ENCODE measurements at regions not wholly inside any gene's neighbourhood (a gene's known extent, or its start where the extent isn't known, plus 50 kb on each side); places are given as distances from the start of the nearest gene placed in this dataset.

- intact Hi-C loops (cut with DNase I; ENCODE audit: low total_unique reads), result no loop called here
- no peak for DNase-seq
- no peaks in the 10 kb centered on the region for H3K4me1 ChIP-seq
- TF ChIP-seq POLR2A (IDR thresholded peaks at IDR 0.05), result no peak
- no peak for TF ChIP-seq CTCF (IDR thresholded peaks at IDR 0.05)
- no peak overlapping the region for H3K27ac ChIP-seq
- no peaks in the 10 kb centered on the region for H3K27me3 ChIP-seq
- H3K36me3 ChIP-seq (ENCODE audit: low read depth, missing control alignments), result no peaks in the 10 kb centered on the region
- no peak overlapping the region for H3K4me3 ChIP-seq
- WGBS, 2 donors, result 76 to 86% methylated on average over 10 of the region's 10 CpGs
- no peaks in the 10 kb centered on the region for H3K9me3 ChIP-seq
These were observed 289.8 kb upstream of the KLF6 start for GRCh38 chr10:4074545-4075407.

DNA sequence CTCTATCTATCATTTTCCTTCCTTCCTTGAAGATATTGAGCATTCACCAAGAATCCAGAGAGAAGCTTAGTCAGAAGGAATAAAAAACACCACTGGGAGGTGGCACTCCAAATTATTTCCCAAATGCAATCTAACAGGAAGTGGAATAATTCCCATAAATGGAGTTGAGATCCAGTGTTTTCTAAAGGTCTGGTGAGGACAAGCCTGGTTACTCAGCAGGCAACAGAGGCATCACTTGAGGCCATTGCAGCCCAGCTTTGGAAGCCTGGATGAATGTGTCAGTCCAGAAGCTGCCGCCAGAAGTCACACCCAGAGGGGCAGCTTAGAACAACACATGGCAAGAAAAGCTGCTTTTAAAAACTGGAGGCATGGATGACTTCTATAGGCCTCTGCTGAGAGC, 288.9 kb upstream of the KLF6 start:
- H3K4me3 ChIP-seq, result no peak overlapping the region
- no peak overlapping the region for H3K27ac ChIP-seq
- WGBS, 2 donors, result 91 to 93% methylated on average over 1 of the region's 1 CpG
- intact Hi-C loops (cut with DNase I; ENCODE audit: low total_unique reads), result no loop called here
- no peaks in the 10 kb centered on the region for H3K9me3 ChIP-seq
- TF ChIP-seq CTCF (IDR thresholded peaks at IDR 0.05) (no peak), POLR2A (IDR thresholded peaks at IDR 0.05) (no peak)
- no peak for DNase-seq
- H3K27me3 ChIP-seq, result no peaks in the 10 kb centered on the region
- H3K36me3 ChIP-seq (ENCODE audit: low read depth, missing control alignments), result no peaks in the 10 kb centered on the region
- H3K4me1 ChIP-seq, result no peaks in the 10 kb centered on the region

GRCh38 chr10:4070921-4071660, 286.1 kb upstream of the KLF6 start:
- Histone ChIP-seq H3K27me3 (no peaks in the 10 kb centered on the region), H3K4me3 (no peak overlapping the region), H3K4me1 (no peaks in the 10 kb centered on the region), H3K9me3 (no peaks in the 10 kb centered on the region), H3K27ac (no peak overlapping the region), H3K36me3 (ENCODE audit: low read depth, missing control alignments) (no peaks in the 10 kb centered on the region)
- 95 to 96% methylated on average over 11 of the region's 11 CpGs for WGBS, 2 donors
- intact Hi-C loops (cut with DNase I; ENCODE audit: low total_unique reads), result no loop called here
- no peak for DNase-seq
- TF ChIP-seq CTCF (IDR thresholded peaks at IDR 0.05), result no peak
- no peak for TF ChIP-seq POLR2A (IDR thresholded peaks at IDR 0.05)

GRCh38 chr10:4070184-4070583, 285.2 kb upstream of the KLF6 start:
- H3K9me3 ChIP-seq, result no peaks in the 10 kb centered on the region
- TF ChIP-seq CTCF (IDR thresholded peaks at IDR 0.05), result no peak
- TF ChIP-seq POLR2A (IDR thresholded peaks at IDR 0.05), result no peak
- no peaks in the 10 kb centered on the region for H3K36me3 ChIP-seq (ENCODE audit: low read depth, missing control alignments)
- 26 to 40% methylated on average over 1 of the region's 1 CpG for WGBS, 2 donors
- H3K4me1 ChIP-seq, result no peaks in the 10 kb centered on the region
- H3K27me3 ChIP-seq, result no peaks in the 10 kb centered on the region
- no peak overlapping the region for H3K4me3 ChIP-seq
- DNase-seq, result no peak
- peak overlapping the region in 1 of 2 donors; percentile 7 for H3K27ac ChIP-seq
- intact Hi-C loops (cut with DNase I; ENCODE audit: low total_unique reads), result no loop called here

Data from testis (tissue), 2 donors.